ENCODE measurements at regions not wholly inside any gene's neighbourhood (a gene's known extent, or its start where the extent isn't known, plus 50 kb on each side); places are given as distances from the start of the nearest gene placed in this dataset.

DNA sequence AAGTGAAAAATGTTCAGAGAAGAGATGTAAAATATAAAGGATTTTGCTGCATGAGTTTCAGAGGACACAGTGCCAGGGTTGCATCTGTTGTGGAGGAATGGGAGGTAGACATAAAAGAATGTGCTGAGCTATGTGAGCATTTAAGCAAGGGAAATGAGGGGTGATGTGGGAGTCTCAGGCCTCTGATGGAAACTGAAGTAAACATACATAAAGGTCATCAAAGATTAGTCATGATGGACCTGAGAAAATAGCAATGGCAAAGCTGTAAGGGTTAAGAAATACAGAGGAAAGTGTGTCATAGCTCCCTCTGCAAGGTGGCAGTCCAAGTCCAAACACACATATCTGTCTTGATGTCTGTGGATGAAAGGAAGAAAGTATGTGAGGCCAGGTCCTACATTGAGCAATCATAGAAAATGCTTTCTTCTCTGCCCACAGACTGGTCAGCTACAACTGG, 306.6 kb upstream of the ECI2 start:
- TF ChIP-seq, protein P1, sequence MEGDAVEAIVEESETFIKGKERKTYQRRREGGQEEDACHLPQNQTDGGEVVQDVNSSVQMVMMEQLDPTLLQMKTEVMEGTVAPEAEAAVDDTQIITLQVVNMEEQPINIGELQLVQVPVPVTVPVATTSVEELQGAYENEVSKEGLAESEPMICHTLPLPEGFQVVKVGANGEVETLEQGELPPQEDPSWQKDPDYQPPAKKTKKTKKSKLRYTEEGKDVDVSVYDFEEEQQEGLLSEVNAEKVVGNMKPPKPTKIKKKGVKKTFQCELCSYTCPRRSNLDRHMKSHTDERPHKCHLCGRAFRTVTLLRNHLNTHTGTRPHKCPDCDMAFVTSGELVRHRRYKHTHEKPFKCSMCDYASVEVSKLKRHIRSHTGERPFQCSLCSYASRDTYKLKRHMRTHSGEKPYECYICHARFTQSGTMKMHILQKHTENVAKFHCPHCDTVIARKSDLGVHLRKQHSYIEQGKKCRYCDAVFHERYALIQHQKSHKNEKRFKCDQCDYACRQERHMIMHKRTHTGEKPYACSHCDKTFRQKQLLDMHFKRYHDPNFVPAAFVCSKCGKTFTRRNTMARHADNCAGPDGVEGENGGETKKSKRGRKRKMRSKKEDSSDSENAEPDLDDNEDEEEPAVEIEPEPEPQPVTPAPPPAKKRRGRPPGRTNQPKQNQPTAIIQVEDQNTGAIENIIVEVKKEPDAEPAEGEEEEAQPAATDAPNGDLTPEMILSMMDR (IDR thresholded peaks at IDR 0.05) = no peak
- no peak for TF ChIP-seq POLR2AphosphoS5 (IDR thresholded peaks at IDR 0.05; ENCODE audit: low read depth, low read length)

Data from Panc1 (cell line).